ENCODE measurements at regions not wholly inside any gene's neighbourhood (a gene's known extent, or its start where the extent isn't known, plus 50 kb on each side); places are given as distances from the start of the nearest gene placed in this dataset.

- H2BK5ac ChIP-seq (ENCODE audit: low read length) = no peak overlapping the region
- no peak overlapping the region for H3K4me2 ChIP-seq (ENCODE audit: low read length)
- H3K18ac ChIP-seq (ENCODE audit: low read length) = no peak overlapping the region
- no peaks in the 10 kb centered on the region for H3K36me3 ChIP-seq (ENCODE audit: control insufficient read depth, insufficient read depth, low read length)
- H3K79me1 ChIP-seq (ENCODE audit: low read length) = no peaks in the 10 kb centered on the region
- H3K79me2 ChIP-seq (ENCODE audit: control insufficient read depth, insufficient read depth, low read length) = no peaks in the 10 kb centered on the region
- no peak overlapping the region for H3K4me3 ChIP-seq (ENCODE audit: low read length)
- no peak overlapping the region for H3K4ac ChIP-seq (ENCODE audit: low read depth, low read length)
- H2BK15ac ChIP-seq (replicated peaks; ENCODE audit: low read depth) = no peak overlapping the region
- H3K23ac ChIP-seq (ENCODE audit: low read length) = no peak overlapping the region
- H4K8ac ChIP-seq (ENCODE audit: low read depth, low read length) = no peak overlapping the region
- no peak overlapping the region for H3K56ac ChIP-seq (ENCODE audit: low read length)
- H3K9ac ChIP-seq (ENCODE audit: low read length) = no peak overlapping the region
- no peak for DNase-seq
- H4K5ac ChIP-seq (ENCODE audit: low read length) = no peak overlapping the region
- H2BK120ac ChIP-seq (ENCODE audit: low read depth, low read length) = no peak overlapping the region
- no peaks in the 10 kb centered on the region for H3K27me3 ChIP-seq (ENCODE audit: insufficient read depth, low read length, poor library complexity)
- H3K4me1 ChIP-seq (ENCODE audit: control insufficient read depth, low read depth, low read length) = no peaks in the 10 kb centered on the region
- no peak overlapping the region for H3K27ac ChIP-seq (ENCODE audit: low read depth, low read length)
- H2AK5ac ChIP-seq (ENCODE audit: low read length) = no peak overlapping the region
- WGBS (ENCODE audit: extremely low coverage, insufficient coverage, low lambda C conversion rate) = no CpG with 5 or more reads among the region's 6 CpGs
These were observed 323.2 kb upstream of the SLCO3A1 start for GRCh38 chr15:91530279-91530678.

DNA sequence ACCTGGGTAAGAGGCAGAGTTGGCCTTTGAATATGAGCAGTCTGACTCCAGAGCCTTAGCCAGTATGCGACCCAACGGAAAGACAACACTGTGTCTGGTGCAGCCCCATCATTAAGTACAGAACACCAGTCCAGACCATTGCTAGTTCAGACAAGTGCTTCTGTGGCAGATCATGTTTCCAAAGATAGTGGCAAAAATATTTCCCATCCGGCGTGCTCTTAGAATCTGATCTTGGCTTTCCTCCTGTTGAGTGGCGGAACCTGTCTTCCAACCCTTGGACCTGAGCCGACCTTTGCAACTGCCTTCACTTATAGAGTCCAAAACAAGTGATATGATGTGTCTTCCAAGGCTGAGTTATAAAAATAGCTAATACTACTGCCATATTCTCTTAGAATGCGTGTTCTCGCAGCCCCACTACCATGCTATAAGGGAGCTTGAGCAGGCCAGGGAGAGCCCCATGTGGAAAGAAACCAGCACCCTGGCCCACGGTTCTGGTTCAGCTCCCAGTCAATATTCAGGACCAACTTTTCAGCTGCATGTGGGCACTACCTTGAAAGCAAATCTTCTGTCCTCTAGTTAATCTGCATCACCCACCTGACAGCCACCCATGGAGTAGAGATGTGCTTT, 322.4 kb upstream of the SLCO3A1 start:
- no CpG with 5 or more reads among the region's 9 CpGs for WGBS (ENCODE audit: extremely low coverage, insufficient coverage, low lambda C conversion rate)
- Histone ChIP-seq H3K56ac (ENCODE audit: low read length) (no peak overlapping the region), H3K27ac (ENCODE audit: low read depth, low read length) (no peak overlapping the region), H3K9ac (ENCODE audit: low read length) (no peak overlapping the region), H2BK5ac (ENCODE audit: low read length) (no peak overlapping the region), H2BK15ac (replicated peaks; ENCODE audit: low read depth) (no peak overlapping the region), H3K4me3 (ENCODE audit: low read length) (no peak overlapping the region), H3K79me1 (ENCODE audit: low read length) (no peaks in the 10 kb centered on the region), H3K79me2 (ENCODE audit: control insufficient read depth, insufficient read depth, low read length) (no peaks in the 10 kb centered on the region), H3K18ac (ENCODE audit: low read length) (no peak overlapping the region), H3K4me2 (ENCODE audit: low read length) (no peak overlapping the region), H3K36me3 (ENCODE audit: control insufficient read depth, insufficient read depth, low read length) (no peaks in the 10 kb centered on the region), H3K23ac (ENCODE audit: low read length) (no peak overlapping the region), H2BK120ac (ENCODE audit: low read depth, low read length) (no peak overlapping the region), H3K4me1 (ENCODE audit: control insufficient read depth, low read depth, low read length) (no peaks in the 10 kb centered on the region), H2AK5ac (ENCODE audit: low read length) (no peak overlapping the region), H3K4ac (ENCODE audit: low read depth, low read length) (no peak overlapping the region), H3K27me3 (ENCODE audit: insufficient read depth, low read length, poor library complexity) (no peaks in the 10 kb centered on the region), H4K8ac (ENCODE audit: low read depth, low read length) (no peak overlapping the region), H4K5ac (ENCODE audit: low read length) (no peak overlapping the region)
- no peak for DNase-seq

- DNase-seq = no peak
- H3K4me3 ChIP-seq (ENCODE audit: low read length) = no peak overlapping the region
- H4K5ac ChIP-seq (ENCODE audit: low read length) = no peak overlapping the region
- H3K27me3 ChIP-seq (ENCODE audit: insufficient read depth, low read length, poor library complexity) = no peaks in the 10 kb centered on the region
- H3K23ac ChIP-seq (ENCODE audit: low read length) = no peak overlapping the region
- no peak overlapping the region for H3K27ac ChIP-seq (ENCODE audit: low read depth, low read length)
- H3K9ac ChIP-seq (ENCODE audit: low read length) = no peak overlapping the region
- no peak overlapping the region for H2BK120ac ChIP-seq (ENCODE audit: low read depth, low read length)
- no CpG with 5 or more reads among the region's 2 CpGs for WGBS (ENCODE audit: extremely low coverage, insufficient coverage, low lambda C conversion rate)
- no peaks in the 10 kb centered on the region for H3K36me3 ChIP-seq (ENCODE audit: control insufficient read depth, insufficient read depth, low read length)
- no peaks in the 10 kb centered on the region for H3K4me1 ChIP-seq (ENCODE audit: control insufficient read depth, low read depth, low read length)
- H2AK5ac ChIP-seq (ENCODE audit: low read length) = no peak overlapping the region
- no peak overlapping the region for H3K18ac ChIP-seq (ENCODE audit: low read length)
- H3K79me1 ChIP-seq (ENCODE audit: low read length) = no peaks in the 10 kb centered on the region
- no peak overlapping the region for H3K4me2 ChIP-seq (ENCODE audit: low read length)
- no peak overlapping the region for H2BK15ac ChIP-seq (replicated peaks; ENCODE audit: low read depth)
- H3K56ac ChIP-seq (ENCODE audit: low read length) = no peak overlapping the region
- no peak overlapping the region for H4K8ac ChIP-seq (ENCODE audit: low read depth, low read length)
- no peak overlapping the region for H3K4ac ChIP-seq (ENCODE audit: low read depth, low read length)
- no peaks in the 10 kb centered on the region for H3K79me2 ChIP-seq (ENCODE audit: control insufficient read depth, insufficient read depth, low read length)
- H2BK5ac ChIP-seq (ENCODE audit: low read length) = no peak overlapping the region
These were observed 319.3 kb upstream of the SLCO3A1 start for GRCh38 chr15:91534235-91534634.

GRCh38 chr15:91534976-91535375, 318.5 kb upstream of the SLCO3A1 start:
- H3K27ac ChIP-seq (ENCODE audit: low read depth, low read length) = no peak overlapping the region
- DNase-seq = no peak
- H2BK120ac ChIP-seq (ENCODE audit: low read depth, low read length) = no peak overlapping the region
- no peaks in the 10 kb centered on the region for H3K79me2 ChIP-seq (ENCODE audit: control insufficient read depth, insufficient read depth, low read length)
- H2AK5ac ChIP-seq (ENCODE audit: low read length) = no peak overlapping the region
- no peaks in the 10 kb centered on the region for H3K79me1 ChIP-seq (ENCODE audit: low read length)
- H4K5ac ChIP-seq (ENCODE audit: low read length) = no peak overlapping the region
- H3K4ac ChIP-seq (ENCODE audit: low read depth, low read length) = no peak overlapping the region
- H3K23ac ChIP-seq (ENCODE audit: low read length) = no peak overlapping the region
- H3K4me1 ChIP-seq (ENCODE audit: control insufficient read depth, low read depth, low read length) = no peaks in the 10 kb centered on the region
- no peak overlapping the region for H3K9ac ChIP-seq (ENCODE audit: low read length)
- no peak overlapping the region for H2BK5ac ChIP-seq (ENCODE audit: low read length)
- WGBS (ENCODE audit: extremely low coverage, insufficient coverage, low lambda C conversion rate) = no CpG with 5 or more reads among the region's 2 CpGs
- H3K36me3 ChIP-seq (ENCODE audit: control insufficient read depth, insufficient read depth, low read length) = no peaks in the 10 kb centered on the region
- H3K27me3 ChIP-seq (ENCODE audit: insufficient read depth, low read length, poor library complexity) = no peaks in the 10 kb centered on the region
- H3K4me3 ChIP-seq (ENCODE audit: low read length) = no peak overlapping the region
- no peak overlapping the region for H3K4me2 ChIP-seq (ENCODE audit: low read length)
- H4K8ac ChIP-seq (ENCODE audit: low read depth, low read length) = no peak overlapping the region
- H2BK15ac ChIP-seq (replicated peaks; ENCODE audit: low read depth) = no peak overlapping the region
- H3K56ac ChIP-seq (ENCODE audit: low read length) = no peak overlapping the region
- H3K18ac ChIP-seq (ENCODE audit: low read length) = no peak overlapping the region

GRCh38 chr15:91535856-91536500, 317.5 kb upstream of the SLCO3A1 start:
- DNase-seq = no peak
- no peak overlapping the region for H3K23ac ChIP-seq (ENCODE audit: low read length)
- H3K27me3 ChIP-seq (ENCODE audit: insufficient read depth, low read length, poor library complexity) = no peaks in the 10 kb centered on the region
- H2BK120ac ChIP-seq (ENCODE audit: low read depth, low read length) = no peak overlapping the region
- no peak overlapping the region for H2BK5ac ChIP-seq (ENCODE audit: low read length)
- H3K9ac ChIP-seq (ENCODE audit: low read length) = no peak overlapping the region
- H3K79me1 ChIP-seq (ENCODE audit: low read length) = no peaks in the 10 kb centered on the region
- no peak overlapping the region for H3K56ac ChIP-seq (ENCODE audit: low read length)
- H3K18ac ChIP-seq (ENCODE audit: low read length) = no peak overlapping the region
- H3K79me2 ChIP-seq (ENCODE audit: control insufficient read depth, insufficient read depth, low read length) = no peaks in the 10 kb centered on the region
- WGBS (ENCODE audit: extremely low coverage, insufficient coverage, low lambda C conversion rate) = no CpG with 5 or more reads among the region's 4 CpGs
- no peak overlapping the region for H3K4me2 ChIP-seq (ENCODE audit: low read length)
- H3K27ac ChIP-seq (ENCODE audit: low read depth, low read length) = no peak overlapping the region
- no peaks in the 10 kb centered on the region for H3K4me1 ChIP-seq (ENCODE audit: control insufficient read depth, low read depth, low read length)
- H4K8ac ChIP-seq (ENCODE audit: low read depth, low read length) = no peak overlapping the region
- no peak overlapping the region for H3K4me3 ChIP-seq (ENCODE audit: low read length)
- H2BK15ac ChIP-seq (replicated peaks; ENCODE audit: low read depth) = no peak overlapping the region
- H3K4ac ChIP-seq (ENCODE audit: low read depth, low read length) = no peak overlapping the region
- no peak overlapping the region for H2AK5ac ChIP-seq (ENCODE audit: low read length)
- no peak overlapping the region for H4K5ac ChIP-seq (ENCODE audit: low read length)
- no peaks in the 10 kb centered on the region for H3K36me3 ChIP-seq (ENCODE audit: control insufficient read depth, insufficient read depth, low read length)

DNA sequence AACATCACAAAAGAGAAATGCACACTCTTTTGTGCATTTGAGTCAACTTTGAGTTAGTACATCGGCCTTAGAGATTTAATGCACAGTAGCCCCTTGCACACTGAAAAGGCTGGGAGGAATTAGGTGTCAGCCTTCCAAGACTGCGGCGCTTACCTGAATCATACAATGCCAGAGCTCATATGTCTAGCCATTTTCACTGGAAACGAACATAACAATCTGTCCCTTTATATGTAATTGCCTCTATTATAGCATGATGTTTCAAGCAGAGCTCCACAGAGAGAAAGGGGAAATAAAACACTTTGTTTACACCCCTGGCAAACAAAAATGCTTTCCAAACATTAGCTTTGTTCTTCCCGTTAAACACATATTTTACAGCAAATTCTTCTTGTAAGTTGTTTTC, 315.7 kb upstream of the SLCO3A1 start:
- Histone ChIP-seq H3K4me1 (ENCODE audit: control insufficient read depth, low read depth, low read length) (no peaks in the 10 kb centered on the region), H3K4me3 (ENCODE audit: low read length) (no peak overlapping the region), H3K79me1 (ENCODE audit: low read length) (no peaks in the 10 kb centered on the region), H3K9ac (ENCODE audit: low read length) (no peak overlapping the region), H3K4me2 (ENCODE audit: low read length) (no peak overlapping the region), H3K27me3 (ENCODE audit: insufficient read depth, low read length, poor library complexity) (no peaks in the 10 kb centered on the region), H3K23ac (ENCODE audit: low read length) (no peak overlapping the region), H2AK5ac (ENCODE audit: low read length) (no peak overlapping the region), H3K4ac (ENCODE audit: low read depth, low read length) (no peak overlapping the region), H2BK120ac (ENCODE audit: low read depth, low read length) (no peak overlapping the region), H3K56ac (ENCODE audit: low read length) (no peak overlapping the region), H3K36me3 (ENCODE audit: control insufficient read depth, insufficient read depth, low read length) (no peaks in the 10 kb centered on the region), H3K27ac (ENCODE audit: low read depth, low read length) (no peak overlapping the region), H4K8ac (ENCODE audit: low read depth, low read length) (no peak overlapping the region), H3K79me2 (ENCODE audit: control insufficient read depth, insufficient read depth, low read length) (no peaks in the 10 kb centered on the region), H3K18ac (ENCODE audit: low read length) (no peak overlapping the region), H2BK15ac (replicated peaks; ENCODE audit: low read depth) (no peak overlapping the region), H2BK5ac (ENCODE audit: low read length) (no peak overlapping the region), H4K5ac (ENCODE audit: low read length) (no peak overlapping the region)
- no CpG with 5 or more reads among the region's 5 CpGs for WGBS (ENCODE audit: extremely low coverage, insufficient coverage, low lambda C conversion rate)
- no peak for DNase-seq
